ENCODE measurements at regions not wholly inside any gene's neighbourhood (a gene's known extent, or its start where the extent isn't known, plus 50 kb on each side); places are given as distances from the start of the nearest gene placed in this dataset.
"Not testable (repeated sequence)": the region's sequence is repeated elsewhere in the genome, so short reads cannot be mapped to it uniquely, and the experiment has no call there.

- H3K9me3 ChIP-seq (replicated peaks; ENCODE audit: control insufficient read depth, low read depth, low read length) = no peaks in the 10 kb centered on the region
- H3K27ac ChIP-seq (ENCODE audit: low read length) = no peak overlapping the region
- no peaks in the 10 kb centered on the region for H3K36me3 ChIP-seq (ENCODE audit: control insufficient read depth, insufficient read depth, low read length)
- H3K27me3 ChIP-seq (ENCODE audit: control insufficient read depth, insufficient read depth, low read length) = no peaks in the 10 kb centered on the region
- peaks cover 8% of the 10 kb centered on the region for H3K4me1 ChIP-seq (ENCODE audit: control insufficient read depth, insufficient read depth, low read length)
- DNase-seq = no peak
- no peak overlapping the region for H3K4me3 ChIP-seq (ENCODE audit: low read length)
- WGBS (ENCODE audit: insufficient coverage) = 100% methylated on average over 1 of the region's 7 CpGs
Measured at GRCh38 chr11:122198291-122198983, 82.4 kb upstream of the BLID start.

DNA sequence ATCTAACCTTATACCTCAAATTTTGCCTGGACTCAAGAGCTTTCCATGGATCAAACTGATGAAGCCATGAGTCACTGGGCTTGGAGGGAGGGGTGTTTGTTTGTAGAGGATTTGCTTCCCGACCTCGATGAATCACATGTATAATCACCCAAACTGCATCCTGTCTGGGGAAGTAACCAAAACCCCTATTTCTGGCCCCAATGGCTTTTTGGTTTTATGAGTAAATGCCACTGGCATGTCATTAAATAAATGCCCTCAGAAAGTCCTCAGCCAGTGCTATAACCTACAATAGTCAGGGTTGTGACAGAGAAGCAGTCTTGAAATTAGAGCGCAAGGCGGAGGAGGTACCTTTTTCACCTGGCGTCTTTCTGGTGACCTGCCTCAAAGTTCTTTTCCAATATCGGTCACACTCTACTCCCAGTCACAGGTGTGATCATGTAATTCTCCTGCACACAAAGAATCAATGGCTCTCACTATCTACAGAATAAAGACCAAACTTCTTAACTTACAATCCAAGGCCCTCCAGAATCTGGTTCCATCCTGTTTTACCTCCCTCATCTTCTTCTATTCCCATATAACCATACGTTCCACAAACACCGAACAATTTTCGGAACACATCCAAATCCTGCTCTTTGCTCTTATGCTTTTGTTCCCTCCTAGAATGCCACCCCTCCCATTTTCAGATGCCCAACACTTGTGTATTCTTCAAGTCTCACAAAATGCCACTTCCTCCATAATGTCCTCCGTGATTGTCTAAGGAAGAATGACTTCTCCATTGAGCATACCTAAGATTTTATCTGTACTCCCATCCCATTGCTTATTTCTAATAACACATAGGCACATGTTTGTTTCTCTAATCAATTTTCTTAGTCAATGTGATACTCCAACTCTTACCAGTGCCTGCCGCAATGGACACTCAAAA is 81.3 kb upstream of the BLID start:
- Histone ChIP-seq H3K9me3 (replicated peaks; ENCODE audit: control insufficient read depth, low read depth, low read length) (no peaks in the 10 kb centered on the region), H3K27me3 (ENCODE audit: control insufficient read depth, insufficient read depth, low read length) (no peaks in the 10 kb centered on the region), H3K4me3 (ENCODE audit: low read length) (no peak overlapping the region), H3K27ac (ENCODE audit: low read length) (no peak overlapping the region), H3K4me1 (ENCODE audit: control insufficient read depth, insufficient read depth, low read length) (peaks cover under 1% of the 10 kb centered on the region), H3K36me3 (ENCODE audit: control insufficient read depth, insufficient read depth, low read length) (no peaks in the 10 kb centered on the region)
- no peak for DNase-seq
- WGBS (ENCODE audit: insufficient coverage) = 91% methylated on average over 8 of the region's 11 CpGs

- DNase-seq = no peak
- no peak overlapping the region for H3K27ac ChIP-seq (ENCODE audit: low read length)
Measured at GRCh38 chr11:122195790-122196189, 79.8 kb upstream of the BLID start.

GRCh38 chr11:122193881-122194480 is 78.0 kb upstream of the BLID start:
- H3K9me3 ChIP-seq (replicated peaks; ENCODE audit: control insufficient read depth, low read depth, low read length); H3K27ac ChIP-seq (ENCODE audit: low read length); DNase-seq; H3K4me3 ChIP-seq (ENCODE audit: low read length); H3K36me3 ChIP-seq (ENCODE audit: control insufficient read depth, insufficient read depth, low read length); H3K4me1 ChIP-seq (ENCODE audit: control insufficient read depth, insufficient read depth, low read length); H3K27me3 ChIP-seq (ENCODE audit: control insufficient read depth, insufficient read depth, low read length): not testable (repeated sequence)
- WGBS (ENCODE audit: insufficient coverage) = 97% methylated on average over 3 of the region's 5 CpGs

More at GRCh38 chr11:122195790-122196189, 79.8 kb upstream of the BLID start:
- no peaks in the 10 kb centered on the region for H3K36me3 ChIP-seq (ENCODE audit: control insufficient read depth, insufficient read depth, low read length)
- WGBS (ENCODE audit: insufficient coverage) = no CpG with 5 or more reads among the region's 3 CpGs
- H3K4me3 ChIP-seq (ENCODE audit: low read length) = no peak overlapping the region
- H3K4me1 ChIP-seq (ENCODE audit: control insufficient read depth, insufficient read depth, low read length) = peaks cover 3% of the 10 kb centered on the region
- no peaks in the 10 kb centered on the region for H3K9me3 ChIP-seq (replicated peaks; ENCODE audit: control insufficient read depth, low read depth, low read length)
- H3K27me3 ChIP-seq (ENCODE audit: control insufficient read depth, insufficient read depth, low read length) = no peaks in the 10 kb centered on the region

GRCh38 chr11:122193457-122193856 is 77.4 kb upstream of the BLID start:
- WGBS (ENCODE audit: insufficient coverage) = 100% methylated on average over 1 of the region's 1 CpG

DNA sequence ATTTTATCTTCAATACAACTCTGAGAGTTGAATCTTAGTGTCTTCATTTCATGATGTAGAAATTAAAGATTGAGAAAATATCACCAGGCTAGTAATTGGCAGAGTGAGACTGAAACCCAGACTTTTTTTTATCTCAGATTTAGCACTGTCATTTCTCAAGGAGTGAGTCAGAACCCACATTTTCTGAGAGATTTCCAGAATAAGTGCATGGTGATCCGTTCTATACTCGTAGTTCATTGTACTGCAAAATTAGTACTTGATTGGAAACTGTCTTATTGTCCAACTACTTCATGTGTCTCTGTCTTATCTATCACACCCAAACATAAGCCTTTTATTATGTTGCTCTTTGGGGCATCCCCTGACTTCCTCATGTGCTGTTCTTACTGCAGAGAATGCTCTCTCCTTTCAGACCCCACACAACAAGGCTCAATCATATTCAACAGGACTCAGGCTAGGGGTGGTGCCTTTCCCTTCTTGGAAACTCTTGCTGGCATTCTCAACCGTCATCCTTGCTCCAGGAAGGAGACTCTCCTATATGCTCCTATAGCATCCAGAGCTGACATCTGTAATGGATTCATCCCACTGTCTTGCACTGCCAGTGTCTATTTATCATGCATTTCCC is 76.7 kb upstream of the BLID start:
- Histone ChIP-seq H3K4me1 (ENCODE audit: control insufficient read depth, insufficient read depth, low read length) (peaks cover 3% of the 10 kb centered on the region), H3K27me3 (ENCODE audit: control insufficient read depth, insufficient read depth, low read length) (no peaks in the 10 kb centered on the region), H3K27ac (ENCODE audit: low read length) (no peak overlapping the region), H3K36me3 (ENCODE audit: control insufficient read depth, insufficient read depth, low read length) (no peaks in the 10 kb centered on the region), H3K4me3 (ENCODE audit: low read length) (no peak overlapping the region), H3K9me3 (replicated peaks; ENCODE audit: control insufficient read depth, low read depth, low read length) (no peaks in the 10 kb centered on the region)
- no peak for DNase-seq
- 50% methylated on average over 2 of the region's 3 CpGs for WGBS (ENCODE audit: insufficient coverage)

More at GRCh38 chr11:122193457-122193856, 77.4 kb upstream of the BLID start:
- H3K4me1 ChIP-seq (ENCODE audit: control insufficient read depth, insufficient read depth, low read length) = peaks cover 3% of the 10 kb centered on the region
- H3K27ac ChIP-seq (ENCODE audit: low read length) = no peak overlapping the region
- H3K4me3 ChIP-seq (ENCODE audit: low read length) = no peak overlapping the region
- H3K36me3 ChIP-seq (ENCODE audit: control insufficient read depth, insufficient read depth, low read length) = no peaks in the 10 kb centered on the region
- no peaks in the 10 kb centered on the region for H3K27me3 ChIP-seq (ENCODE audit: control insufficient read depth, insufficient read depth, low read length)
- H3K9me3 ChIP-seq (replicated peaks; ENCODE audit: control insufficient read depth, low read depth, low read length) = no peaks in the 10 kb centered on the region
- no peak for DNase-seq

- DNase-seq = peak; percentile 97
Measured at GRCh38 chr11:122190768-122191167, 74.8 kb upstream of the BLID start.

GRCh38 chr11:122189229-122189628 is 73.2 kb upstream of the BLID start:
- peak; percentile 91 for DNase-seq

More at GRCh38 chr11:122190768-122191167, 74.8 kb upstream of the BLID start:
- Histone ChIP-seq H3K4me3 (ENCODE audit: low read length) (no peak overlapping the region), H3K27me3 (ENCODE audit: control insufficient read depth, insufficient read depth, low read length) (no peaks in the 10 kb centered on the region), H3K36me3 (ENCODE audit: control insufficient read depth, insufficient read depth, low read length) (no peaks in the 10 kb centered on the region), H3K27ac (ENCODE audit: low read length) (peak overlapping the region; percentile 54), H3K4me1 (ENCODE audit: control insufficient read depth, insufficient read depth, low read length) (peaks cover 3% of the 10 kb centered on the region), H3K9me3 (replicated peaks; ENCODE audit: control insufficient read depth, low read depth, low read length) (no peaks in the 10 kb centered on the region)
- WGBS (ENCODE audit: insufficient coverage) = no CpG with 5 or more reads among the region's 2 CpGs

GRCh38 chr11:122187373-122188165 is 71.6 kb upstream of the BLID start:
- 94% methylated on average over 3 of the region's 9 CpGs for WGBS (ENCODE audit: insufficient coverage)
- H3K27me3 ChIP-seq (ENCODE audit: control insufficient read depth, insufficient read depth, low read length) = no peaks in the 10 kb centered on the region
- H3K9me3 ChIP-seq (replicated peaks; ENCODE audit: control insufficient read depth, low read depth, low read length) = no peaks in the 10 kb centered on the region
- H3K36me3 ChIP-seq (ENCODE audit: control insufficient read depth, insufficient read depth, low read length) = no peaks in the 10 kb centered on the region
- no peak overlapping the region for H3K4me3 ChIP-seq (ENCODE audit: low read length)
- H3K4me1 ChIP-seq (ENCODE audit: control insufficient read depth, insufficient read depth, low read length) = peaks cover 3% of the 10 kb centered on the region
- no peak for DNase-seq
- H3K27ac ChIP-seq (ENCODE audit: low read length) = no peak overlapping the region

More at GRCh38 chr11:122189229-122189628, 73.2 kb upstream of the BLID start:
- H3K36me3 ChIP-seq (ENCODE audit: control insufficient read depth, insufficient read depth, low read length) = no peaks in the 10 kb centered on the region
- no peaks in the 10 kb centered on the region for H3K27me3 ChIP-seq (ENCODE audit: control insufficient read depth, insufficient read depth, low read length)
- H3K27ac ChIP-seq (ENCODE audit: low read length) = peak overlapping the region; percentile 70
- H3K4me1 ChIP-seq (ENCODE audit: control insufficient read depth, insufficient read depth, low read length) = peaks cover 3% of the 10 kb centered on the region
- H3K4me3 ChIP-seq (ENCODE audit: low read length) = no peak overlapping the region
- WGBS (ENCODE audit: insufficient coverage) = no CpG with 5 or more reads among the region's 2 CpGs
- H3K9me3 ChIP-seq (replicated peaks; ENCODE audit: control insufficient read depth, low read depth, low read length) = no peaks in the 10 kb centered on the region
